ENCODE measurements at regions not wholly inside any gene's neighbourhood (a gene's known extent, or its start where the extent isn't known, plus 50 kb on each side); places are given as distances from the start of the nearest gene placed in this dataset.
A peak's percentile ranks its signal among the peaks of the same experiment; 100 is the strongest.

DNA sequence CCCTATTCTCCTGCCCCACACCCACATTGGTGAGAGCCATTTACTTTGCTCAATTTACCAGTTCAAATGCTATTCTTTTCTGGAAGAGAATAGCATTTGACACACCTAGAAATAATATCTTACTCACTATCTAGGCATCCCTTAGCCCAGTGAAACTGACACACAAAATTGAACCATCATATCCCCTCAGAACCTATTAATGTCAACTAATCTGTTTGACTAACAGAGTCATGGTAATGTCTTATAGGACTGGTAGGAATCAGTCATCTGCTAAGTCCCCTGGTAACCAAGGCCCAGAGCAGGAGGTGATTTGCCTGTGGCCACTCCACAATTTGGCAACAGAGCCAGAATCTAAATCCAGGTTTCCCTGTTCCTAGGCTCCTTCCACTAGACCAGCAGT lies 63.3 kb downstream of the PPP1R3C start:
- no peak for TF ChIP-seq CTCF (IDR thresholded peaks at IDR 0.05)
- Histone ChIP-seq H3K36me3 (no peaks in the 10 kb centered on the region), H3K27ac (no peak overlapping the region), H3K4me1 (peaks cover 0 to 13% of the 10 kb centered on the region in 2 donors), H3K27me3 (no peaks in the 10 kb centered on the region), H3K9me3 (no peaks in the 10 kb centered on the region), H3K4me3 (no peak overlapping the region)
- DNase-seq (ENCODE audit: low spot score): no peak

DNA sequence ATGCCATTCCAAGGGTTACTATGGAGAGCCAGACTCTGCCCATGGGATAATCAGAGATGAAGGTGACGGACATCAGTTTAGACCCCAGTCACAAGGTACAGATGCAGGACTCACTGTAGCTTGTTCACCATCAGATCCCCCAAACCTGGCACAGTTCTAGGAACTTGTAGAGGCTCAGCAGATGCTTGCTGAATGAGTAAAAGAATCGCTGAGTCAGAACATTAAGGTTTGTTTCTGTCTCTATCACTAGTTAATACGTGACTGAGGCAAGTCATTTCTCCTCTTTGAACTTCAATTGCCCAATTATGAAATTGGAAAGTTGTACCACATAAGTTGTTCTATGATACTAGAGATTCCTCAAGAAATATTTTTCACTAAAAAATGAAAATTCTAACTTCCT lies 65.1 kb downstream of the PPP1R3C start:
- Histone ChIP-seq H3K27ac (no peak overlapping the region), H3K4me3 (no peak overlapping the region), H3K36me3 (no peaks in the 10 kb centered on the region)

DNA sequence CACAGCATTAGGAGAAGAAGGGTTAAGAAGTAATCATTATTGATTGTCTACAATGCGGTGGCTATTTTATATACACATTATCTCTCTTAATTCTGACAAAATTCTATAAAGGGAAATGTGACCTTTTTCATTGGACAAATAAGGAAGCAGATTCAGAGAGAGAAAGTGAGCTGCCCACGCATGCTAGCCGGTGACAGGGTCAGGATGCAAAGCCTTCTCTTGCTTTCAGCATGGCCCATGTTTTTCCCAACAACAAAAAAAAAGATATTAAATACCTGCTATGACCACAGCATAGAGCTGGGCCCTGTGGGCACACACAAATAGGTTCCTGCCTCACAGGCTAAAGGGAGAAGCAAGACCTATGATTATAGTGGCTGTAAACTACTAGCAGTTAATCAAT lies 66.8 kb downstream of the PPP1R3C start:
- DNase-seq (ENCODE audit: low spot score): no peak
- Histone ChIP-seq H3K27ac (peak overlapping the region; percentile 10 to 52), H3K27me3 (no peaks in the 10 kb centered on the region), H3K4me3 (no peak overlapping the region), H3K36me3 (no peaks in the 10 kb centered on the region), H3K9me3 (no peaks in the 10 kb centered on the region), H3K4me1 (peaks cover 0 to 23% of the 10 kb centered on the region in 2 donors)
- TF ChIP-seq CTCF (IDR thresholded peaks at IDR 0.05): no peak

More for the DNA sequence above, 65.1 kb downstream of the PPP1R3C start:
- Histone ChIP-seq H3K9me3 (no peaks in the 10 kb centered on the region), H3K4me1 (peaks cover 0 to 23% of the 10 kb centered on the region in 2 donors), H3K27me3 (no peaks in the 10 kb centered on the region)
- no peak for TF ChIP-seq CTCF (IDR thresholded peaks at IDR 0.05)
- no peak for DNase-seq (ENCODE audit: low spot score)

- Histone ChIP-seq H3K4me1 (peaks cover 0 to 23% of the 10 kb centered on the region in 2 donors), H3K36me3 (no peaks in the 10 kb centered on the region), H3K27me3 (no peaks in the 10 kb centered on the region), H3K9me3 (no peaks in the 10 kb centered on the region), H3K4me3 (no peak overlapping the region), H3K27ac (peak overlapping the region; percentile 52 to 57)
- no peak for DNase-seq (ENCODE audit: low spot score)
- no peak for TF ChIP-seq CTCF (IDR thresholded peaks at IDR 0.05)
Measured at GRCh38 chr10:91565226-91565625, 67.6 kb downstream of the PPP1R3C start.

DNA sequence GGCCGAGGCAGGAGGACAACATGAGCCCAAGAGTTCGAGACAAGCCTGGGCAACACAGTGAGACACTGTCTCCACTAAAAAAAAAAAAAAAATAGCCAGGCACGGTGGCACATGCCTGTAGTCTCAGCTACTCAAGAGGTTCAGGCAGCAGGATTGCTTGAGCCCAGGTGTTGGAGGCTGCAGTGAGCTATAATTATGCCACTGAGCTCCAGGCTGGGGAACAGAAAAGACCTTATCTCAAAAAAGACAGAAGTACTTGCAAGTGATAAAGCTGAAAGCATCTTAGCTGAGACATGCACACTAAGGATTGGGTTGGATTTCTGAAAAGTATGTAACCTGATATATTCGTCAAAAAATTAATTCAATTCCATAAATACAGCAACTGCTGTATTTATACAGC lies 68.4 kb downstream of the PPP1R3C start:
- peaks cover 0 to 23% of the 10 kb centered on the region in 2 donors for H3K4me1 ChIP-seq
- H3K27ac ChIP-seq: peak overlapping the region; percentile 52 to 57

More for the DNA sequence above, 68.4 kb downstream of the PPP1R3C start:
- DNase-seq (ENCODE audit: low spot score): no peak
- H3K9me3 ChIP-seq: no peaks in the 10 kb centered on the region
- H3K4me3 ChIP-seq: no peak overlapping the region
- TF ChIP-seq CTCF (IDR thresholded peaks at IDR 0.05): no peak
- H3K36me3 ChIP-seq: no peaks in the 10 kb centered on the region
- H3K27me3 ChIP-seq: no peaks in the 10 kb centered on the region
